ENCODE measurements at regions not wholly inside any gene's neighbourhood (a gene's known extent, or its start where the extent isn't known, plus 50 kb on each side); places are given as distances from the start of the nearest gene placed in this dataset.
"Not testable (repeated sequence)": the region's sequence is repeated elsewhere in the genome, so short reads cannot be mapped to it uniquely, and the experiment has no call there.

GRCh38 chr4:52408471-52408870 is 250.6 kb downstream of the USP46 start:
- H3K4me3 ChIP-seq (replicated peaks in 1 of 2; ENCODE audit: low read depth in 2 of 2, low read length in 2 of 2), result no peak overlapping the region
- TF ChIP-seq, protein P1, sequence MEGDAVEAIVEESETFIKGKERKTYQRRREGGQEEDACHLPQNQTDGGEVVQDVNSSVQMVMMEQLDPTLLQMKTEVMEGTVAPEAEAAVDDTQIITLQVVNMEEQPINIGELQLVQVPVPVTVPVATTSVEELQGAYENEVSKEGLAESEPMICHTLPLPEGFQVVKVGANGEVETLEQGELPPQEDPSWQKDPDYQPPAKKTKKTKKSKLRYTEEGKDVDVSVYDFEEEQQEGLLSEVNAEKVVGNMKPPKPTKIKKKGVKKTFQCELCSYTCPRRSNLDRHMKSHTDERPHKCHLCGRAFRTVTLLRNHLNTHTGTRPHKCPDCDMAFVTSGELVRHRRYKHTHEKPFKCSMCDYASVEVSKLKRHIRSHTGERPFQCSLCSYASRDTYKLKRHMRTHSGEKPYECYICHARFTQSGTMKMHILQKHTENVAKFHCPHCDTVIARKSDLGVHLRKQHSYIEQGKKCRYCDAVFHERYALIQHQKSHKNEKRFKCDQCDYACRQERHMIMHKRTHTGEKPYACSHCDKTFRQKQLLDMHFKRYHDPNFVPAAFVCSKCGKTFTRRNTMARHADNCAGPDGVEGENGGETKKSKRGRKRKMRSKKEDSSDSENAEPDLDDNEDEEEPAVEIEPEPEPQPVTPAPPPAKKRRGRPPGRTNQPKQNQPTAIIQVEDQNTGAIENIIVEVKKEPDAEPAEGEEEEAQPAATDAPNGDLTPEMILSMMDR (IDR thresholded peaks at IDR 0.05; ENCODE audit: low read depth, low read length), result no peak
- DNase-seq (ENCODE audit: low read depth in 2 of 2), result no peak

GRCh38 chr4:52409766-52410165 is 249.3 kb downstream of the USP46 start:
- DNase-seq (ENCODE audit: low read depth in 2 of 2); H3K4me3 ChIP-seq (replicated peaks in 1 of 2; ENCODE audit: low read depth in 2 of 2, low read length in 2 of 2): not testable (repeated sequence)

DNA sequence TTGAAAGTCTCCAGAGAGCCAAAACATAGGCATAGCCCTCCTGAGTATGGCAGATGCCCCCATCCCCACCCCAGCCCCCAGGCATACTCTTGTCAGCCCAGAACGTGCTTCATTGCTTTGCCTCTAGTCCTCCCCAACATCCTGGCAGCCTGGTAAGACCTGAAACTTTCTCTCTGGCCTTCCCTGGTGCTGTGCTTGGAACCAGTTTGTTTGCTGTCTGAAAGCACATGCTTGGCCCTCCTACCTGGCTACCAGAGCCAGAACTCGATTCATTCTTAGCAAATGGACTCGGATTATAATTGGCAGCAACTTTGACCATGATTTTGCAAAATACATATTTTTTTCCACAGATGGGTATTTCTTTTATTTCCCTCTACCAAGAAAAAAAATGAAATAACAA is 248.1 kb downstream of the USP46 start:
- TF ChIP-seq, protein P1 (IDR thresholded peaks at IDR 0.05; ENCODE audit: low read depth, low read length), result no peak
- H3K4me3 ChIP-seq (replicated peaks in 1 of 2; ENCODE audit: low read depth in 2 of 2, low read length in 2 of 2), result no peak overlapping the region
- DNase-seq (ENCODE audit: low read depth in 2 of 2), result no peak

GRCh38 chr4:52420330-52420729 is 238.8 kb downstream of the USP46 start:
- no peak overlapping the region for H3K4me3 ChIP-seq (replicated peaks in 1 of 2; ENCODE audit: low read depth in 2 of 2, low read length in 2 of 2)
- TF ChIP-seq, protein P1 (IDR thresholded peaks at IDR 0.05; ENCODE audit: low read depth, low read length), result no peak
- no peak for DNase-seq (ENCODE audit: low read depth in 2 of 2)

GRCh38 chr4:52421811-52422213 is 237.3 kb downstream of the USP46 start:
- H3K4me3 ChIP-seq (replicated peaks in 1 of 2; ENCODE audit: low read depth in 2 of 2, low read length in 2 of 2), result no peak overlapping the region
- no peak for DNase-seq (ENCODE audit: low read depth in 2 of 2)
- TF ChIP-seq, protein P1 (IDR thresholded peaks at IDR 0.05; ENCODE audit: low read depth, low read length), result no peak

DNA sequence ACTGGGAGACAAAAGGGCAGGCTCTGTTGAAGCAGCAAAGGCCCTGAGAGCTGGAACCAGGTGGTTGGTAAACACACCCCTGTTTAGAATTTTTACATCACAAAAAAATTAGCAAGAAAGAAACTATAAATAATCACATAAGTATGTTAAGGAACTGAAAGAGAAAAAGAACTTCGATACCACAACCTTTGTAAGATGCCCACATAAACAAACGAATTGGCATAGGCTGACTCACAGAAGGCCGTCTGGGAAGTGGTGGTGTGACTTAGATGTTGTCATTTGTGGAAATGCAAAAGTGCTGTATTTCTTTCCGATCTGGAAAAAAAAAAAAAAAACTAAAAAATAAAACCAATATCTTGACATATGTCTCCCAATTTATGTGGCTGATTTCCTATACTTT is 235.1 kb downstream of the USP46 start:
- DNase-seq (ENCODE audit: low read depth in 2 of 2), result no peak
- TF ChIP-seq, protein P1 (IDR thresholded peaks at IDR 0.05; ENCODE audit: low read depth, low read length), result no peak
- no peak overlapping the region for H3K4me3 ChIP-seq (replicated peaks in 1 of 2; ENCODE audit: low read depth in 2 of 2, low read length in 2 of 2)

- TF ChIP-seq, protein P1 (IDR thresholded peaks at IDR 0.05; ENCODE audit: low read depth, low read length), result no peak
- DNase-seq (ENCODE audit: low read depth in 2 of 2), result no peak
- no peak overlapping the region for H3K4me3 ChIP-seq (replicated peaks in 1 of 2; ENCODE audit: low read depth in 2 of 2, low read length in 2 of 2)
Measured at GRCh38 chr4:52425751-52426326, 233.3 kb downstream of the USP46 start.
